HL-60 (cell line): ENCODE measurements at regions not wholly inside any gene's neighbourhood (a gene's known extent, or its start where the extent isn't known, plus 50 kb on each side); places are given as distances from the start of the nearest gene placed in this dataset.

Experiments
- DNase-seq, 2 experiments: peaks; one replicate each; pipeline ENCODE4 v3.0.0-alpha.2; 2010 to 2020; ENCODE audit warnings: low read depth in 1 of 2, low spot score in 1 of 2
- H3K27ac ChIP-seq: fragments of 250-450 bp; sonication (Bioruptor Pico); replicated peaks from 2 replicates; pipeline ENCODE4 v1.5.1; 2020; ENCODE audit warnings: mild to moderate bottlenecking, moderate library complexity
- H3K27me3 ChIP-seq: fragments of 250-450 bp; sonication (Bioruptor Pico); 2 replicates; pipeline ENCODE4 v1.5.1; 2021; ENCODE audit warnings: mild to moderate bottlenecking, moderate library complexity; ENCODE audit not compliant: insufficient read depth, poor library complexity, severe bottlenecking
- H3K4me3 ChIP-seq: replicated peaks from 2 replicates; pipeline ENCODE4 v1.5.1; 2011; ENCODE audit warnings: mild to moderate bottlenecking, control low read depth, low read length; ENCODE audit not compliant: insufficient read depth
- CTCF ChIP-seq: IDR thresholded peaks from one replicate; pipeline ENCODE4 v1.5.1; 2011; ENCODE audit warnings: low read length, control low read depth, inconsistent platforms; ENCODE audit not compliant: insufficient read depth
- GABPA ChIP-seq: IDR thresholded peaks from 2 replicates; pipeline ENCODE4 v1.6.1; 2012; ENCODE audit warnings: low read depth
- POLR2AphosphoS5 ChIP-seq: IDR thresholded peaks from 2 replicates; pipeline ENCODE4 v1.6.1; 2012; ENCODE audit warnings: low read depth
- REST ChIP-seq: IDR thresholded peaks from 2 replicates; pipeline ENCODE4 v1.6.1; 2012; ENCODE audit warnings: low read depth; ENCODE audit not compliant: insufficient replicate concordance
- SPI1 ChIP-seq: IDR thresholded peaks from 2 replicates; pipeline ENCODE4 v1.6.1; 2012; ENCODE audit warnings: low read depth, mild to moderate bottlenecking, borderline replicate concordance

GRCh38 chr3:75138345-75138744 is 523.9 kb upstream of the CNTN3 start:
- no peak for TF ChIP-seq SPI1
- no peak for DNase-seq
- Histone ChIP-seq H3K27ac (no peak overlapping the region), H3K4me3 (no peak overlapping the region), H3K27me3 (no peaks in the 10 kb centered on the region)

- TF ChIP-seq SPI1: no peak
- TF ChIP-seq GABPA: no peak
- no peak for TF ChIP-seq CTCF
- no peak for TF ChIP-seq POLR2AphosphoS5
- TF ChIP-seq REST: no peak
- H3K27ac ChIP-seq: no peak overlapping the region
- H3K4me3 ChIP-seq: no peak overlapping the region
- no peaks in the 10 kb centered on the region for H3K27me3 ChIP-seq
- DNase-seq: no peak
Observed at GRCh38 chr3:75140904-75141615, 523.1 kb upstream of the FRG2C start.

GRCh38 chr3:75144406-75144805 is 519.7 kb upstream of the FRG2C start:
- DNase-seq: no peak
- H3K27ac ChIP-seq: no peak overlapping the region
- TF ChIP-seq GABPA (no peak), POLR2AphosphoS5 (no peak), REST (no peak)
- H3K27me3 ChIP-seq: no peaks in the 10 kb centered on the region
- no peak overlapping the region for H3K4me3 ChIP-seq

- H3K27me3 ChIP-seq: no peaks in the 10 kb centered on the region
- TF ChIP-seq SPI1: no peak
- TF ChIP-seq POLR2AphosphoS5: no peak
- no peak for TF ChIP-seq GABPA
- TF ChIP-seq REST: no peak
- TF ChIP-seq CTCF: no peak
- no peak overlapping the region for H3K4me3 ChIP-seq
- no peak overlapping the region for H3K27ac ChIP-seq
- DNase-seq: no peak
Observed at GRCh38 chr3:75171630-75172230, 492.4 kb upstream of the FRG2C start.
